ENCODE measurements at regions not wholly inside any gene's neighbourhood (a gene's known extent, or its start where the extent isn't known, plus 50 kb on each side); places are given as distances from the start of the nearest gene placed in this dataset.

GRCh38 chr9:120151149-120151548 lies 428.8 kb downstream of the CDK5RAP2 start:
- POLR2A ChIA-PET, result no interaction called here
- Histone ChIP-seq H3K36me3 (ENCODE audit: control insufficient read depth in 2 of 2, insufficient read depth in 1 of 2, low read length in 2 of 2) (no peaks in the 10 kb centered on the region), H3K27ac (ENCODE audit: extremely low read depth, low read depth, low read length) (no peak overlapping the region), H3K9me3 (ENCODE audit: control insufficient read depth, insufficient read depth, low read depth, low read length) (no peaks in the 10 kb centered on the region), H3K4me1 (ENCODE audit: control insufficient read depth, insufficient read depth, low read length) (no peaks in the 10 kb centered on the region), H3K4me3 (ENCODE audit: low read depth, low read length) (no peak overlapping the region)
- CTCF ChIA-PET, result interaction anchor here (0.7 kb wide), 1 partner anchor 440 kb away, joined by 3 read pairs; no protein-coding TSS in a partner anchor
- TF ChIP-seq ZFHX2 (tag by site-specific recombination; conservative IDR thresholded peaks at IDR 0.05), result no peak
- no peak for TF ChIP-seq ZNF530 (tag by site-specific recombination; IDR thresholded peaks at IDR 0.05; ENCODE audit: low read depth)
- TF ChIP-seq ZNF473 (tag by site-specific recombination; IDR thresholded peaks at IDR 0.05), result no peak
- no peak for TF ChIP-seq ZNF211 (tag by site-specific recombination; IDR thresholded peaks at IDR 0.05; ENCODE audit: low read depth)
- TF ChIP-seq ZNF561 (tag by site-specific recombination; IDR thresholded peaks at IDR 0.05; ENCODE audit: borderline replicate concordance), result no peak
- TF ChIP-seq MEIS1 (CRISPR knock-in tag; IDR thresholded peaks at IDR 0.05; ENCODE audit: borderline replicate concordance), result no peak

DNA sequence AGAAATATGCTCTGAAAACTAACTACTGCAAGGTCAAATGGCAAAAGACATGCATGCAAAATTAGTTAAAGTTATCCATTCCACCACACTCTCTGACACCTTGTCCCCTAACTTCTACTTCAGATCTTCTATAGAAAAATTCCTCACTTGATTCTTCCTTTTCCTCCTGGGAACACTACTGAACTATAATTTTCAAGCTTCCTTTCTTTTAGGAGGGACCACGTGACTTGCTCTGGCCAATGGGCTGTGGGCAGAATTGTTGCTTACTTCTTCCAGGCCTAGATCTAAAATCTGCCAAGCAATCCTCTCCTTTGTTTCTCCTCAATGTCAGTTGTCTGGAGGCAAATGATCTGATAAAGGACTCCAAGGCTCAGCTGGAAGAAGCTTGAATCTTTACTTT lies 441.0 kb downstream of the CDK5RAP2 start:
- ChIA-PET POLR2A (interaction anchor here (0.6 kb wide), 1 partner anchor 274 kb away, joined by 3 read pairs; no protein-coding TSS in a partner anchor), CTCF (no interaction called here)
- TF ChIP-seq ZBTB1 (tag by site-specific recombination; IDR thresholded peaks at IDR 0.05), result no peak
- no peak overlapping the region for H3K4me3 ChIP-seq (ENCODE audit: low read depth, low read length)
- no peaks in the 10 kb centered on the region for H3K4me1 ChIP-seq (ENCODE audit: control insufficient read depth, insufficient read depth, low read length)
- H3K36me3 ChIP-seq (ENCODE audit: control insufficient read depth in 2 of 2, insufficient read depth in 1 of 2, low read length in 2 of 2), result no peaks in the 10 kb centered on the region
- no peaks in the 10 kb centered on the region for H3K9me3 ChIP-seq (ENCODE audit: control insufficient read depth, insufficient read depth, low read depth, low read length)
- H3K27ac ChIP-seq (ENCODE audit: extremely low read depth, low read depth, low read length), result no peak overlapping the region

- H3K4me3 ChIP-seq (ENCODE audit: low read depth, low read length), result no peak overlapping the region
- POLR2A ChIA-PET, result no interaction called here
- CTCF ChIA-PET, result interaction anchor here (0.6 kb wide), 1 partner anchor 10 kb away, joined by 3 read pairs; no protein-coding TSS in a partner anchor
- H3K4me1 ChIP-seq (ENCODE audit: control insufficient read depth, insufficient read depth, low read length), result no peaks in the 10 kb centered on the region
- no peaks in the 10 kb centered on the region for H3K36me3 ChIP-seq (ENCODE audit: control insufficient read depth in 2 of 2, insufficient read depth in 1 of 2, low read length in 2 of 2)
- no peaks in the 10 kb centered on the region for H3K9me3 ChIP-seq (ENCODE audit: control insufficient read depth, insufficient read depth, low read depth, low read length)
- TF ChIP-seq MEIS1 (CRISPR knock-in tag; IDR thresholded peaks at IDR 0.05; ENCODE audit: borderline replicate concordance) (no peak), ZNF121 (tag by site-specific recombination; IDR thresholded peaks at IDR 0.05) (no peak), ZNF664 (tag by site-specific recombination; IDR thresholded peaks at IDR 0.05) (no peak), ZNF146 (tag by site-specific recombination; IDR thresholded peaks at IDR 0.05) (no peak), PRDM1 (tag by site-specific recombination; IDR thresholded peaks at IDR 0.05) (no peak), ZNF529 (tag by site-specific recombination; IDR thresholded peaks at IDR 0.05; ENCODE audit: insufficient replicate concordance) (no peak), ZNF837 (tag by site-specific recombination; IDR thresholded peaks at IDR 0.05) (no peak), ZNF248 (tag by site-specific recombination; IDR thresholded peaks at IDR 0.05) (no peak), ZBTB49 (tag by site-specific recombination; IDR thresholded peaks at IDR 0.05; ENCODE audit: low read depth) (no peak)
- TF ChIP-seq, protein P1, sequence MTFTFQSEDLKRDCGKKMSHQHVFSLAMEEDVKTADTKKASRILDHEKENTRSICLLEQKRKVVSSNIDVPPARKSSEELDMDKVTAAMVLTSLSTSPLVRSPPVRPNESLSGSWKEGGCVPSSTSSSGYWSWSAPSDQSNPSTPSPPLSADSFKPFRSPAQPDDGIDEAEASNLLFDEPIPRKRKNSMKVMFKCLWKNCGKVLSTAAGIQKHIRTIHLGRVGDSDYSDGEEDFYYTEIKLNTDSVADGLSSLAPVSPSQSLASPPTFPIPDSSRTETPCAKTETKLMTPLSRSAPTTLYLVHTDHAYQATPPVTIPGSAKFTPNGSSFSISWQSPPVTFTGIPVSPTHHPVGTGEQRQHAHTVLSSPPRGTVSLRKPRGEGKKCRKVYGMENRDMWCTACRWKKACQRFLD (tag by site-specific recombination; IDR thresholded peaks at IDR 0.05), result no peak
- no peak overlapping the region for H3K27ac ChIP-seq (ENCODE audit: extremely low read depth, low read depth, low read length)
These were observed 442.7 kb downstream of the CDK5RAP2 start for GRCh38 chr9:120137186-120137840.

All from HEK293 (cell line).